CD14-positive monocyte (primary cell): ENCODE measurements at regions not wholly inside any gene's neighbourhood (a gene's known extent, or its start where the extent isn't known, plus 50 kb on each side); places are given as distances from the start of the nearest gene placed in this dataset.

Source experiments
- DNase-seq, 3 donors: peaks; one replicate each; pipeline ENCODE4 v3.0.0-alpha.2; 2011 to 2022
- H2AFZ ChIP-seq: 2 replicates; pipeline ENCODE4 v1.6.0; 2012; ENCODE audit warnings: mild to moderate bottlenecking, low read depth, low read length, inconsistent platforms; ENCODE audit not compliant: insufficient read depth, poor library complexity, severe bottlenecking
- H3K27ac ChIP-seq, 2 donors: 1 replicate in 1 of 2; 2 replicates in 1 of 2; pipeline ENCODE4 v1.5.1; 2012 to 2013; ENCODE audit warnings: low read length in 2 of 2, control low read depth in 1 of 2, inconsistent platforms in 1 of 2, low read depth in 1 of 2, mild to moderate bottlenecking in 1 of 2
- H3K27me3 ChIP-seq, 2 donors: one replicate each; pipeline versions ENCODE4 v1.6.0 to v1.6.1; 2011 to 2013; ENCODE audit warnings: low read length in 2 of 2; ENCODE audit not compliant: control insufficient read depth in 2 of 2, insufficient read depth in 2 of 2
- H3K36me3 ChIP-seq, 2 donors: replicated peaks in 1 of 2; 1 replicate in 1 of 2; 2 replicates in 1 of 2; pipeline versions ENCODE4 v1.5.1 to v1.6.1; 2012 to 2013; ENCODE audit warnings: low read length in 2 of 2, control low read depth in 1 of 2, inconsistent platforms in 1 of 2, mild to moderate bottlenecking in 1 of 2; ENCODE audit not compliant: insufficient read depth in 2 of 2, control insufficient read depth in 1 of 2
- H3K4me1 ChIP-seq, 2 donors: 1 replicate in 1 of 2; 2 replicates in 1 of 2; pipeline versions ENCODE4 v1.5.1 to v1.6.1; 2012 to 2013; ENCODE audit warnings: low read length in 2 of 2, control low read depth in 1 of 2, inconsistent platforms in 1 of 2, mild to moderate bottlenecking in 1 of 2, moderate library complexity in 1 of 2; ENCODE audit not compliant: insufficient read depth in 2 of 2, control insufficient read depth in 1 of 2
- H3K4me2 ChIP-seq: replicated peaks from 2 replicates; pipeline ENCODE3; 2012; ENCODE audit warnings: low read length, moderate library complexity, mild to moderate bottlenecking; ENCODE audit not compliant: poor library complexity, severe bottlenecking; ENCODE audit errors: extremely low read depth
- H3K4me3 ChIP-seq, 3 experiments: fragments of 200-600 bp in 1 of 3; sonication (generic) in 1 of 3; replicated peaks in 1 of 3; 1 replicate in 2 of 3; 2 replicates in 1 of 3; pipeline ENCODE4 v1.5.1; 2011 to 2013; ENCODE audit warnings: low read length in 3 of 3, mild to moderate bottlenecking in 3 of 3, control low read depth in 2 of 3, low read depth in 2 of 3, inconsistent platforms in 1 of 3, moderate library complexity in 1 of 3
- H3K79me2 ChIP-seq: 2 replicates; pipeline ENCODE4 v1.6.0; 2012; ENCODE audit warnings: mild to moderate bottlenecking, control low read depth, inconsistent platforms, low read length, moderate library complexity; ENCODE audit not compliant: insufficient read depth
- H3K9ac ChIP-seq: 2 replicates; pipeline ENCODE4 v1.6.0; 2017; ENCODE audit warnings: low read length, mild to moderate bottlenecking; ENCODE audit not compliant: insufficient read depth, poor library complexity, severe bottlenecking
- H3K9me3 ChIP-seq, 2 donors: replicated peaks in 1 of 2; 1 replicate in 1 of 2; 2 replicates in 1 of 2; pipeline versions ENCODE4 v1.5.1 to v1.6.1; 2012 to 2013; ENCODE audit warnings: low read length in 2 of 2, control low read depth in 1 of 2; ENCODE audit not compliant: control insufficient read depth in 1 of 2, insufficient read depth in 1 of 2
- H4K20me1 ChIP-seq: 2 replicates; pipeline ENCODE4 v1.6.0; 2012; ENCODE audit warnings: mild to moderate bottlenecking, low read length, control low read depth, moderate library complexity; ENCODE audit not compliant: insufficient read depth
- H3K27ac Mint-ChIP-seq, 7 donors: one replicate each; pipeline ENCODE4 v1.8.0; 2020; ENCODE audit warnings: mild to moderate bottlenecking in 7 of 7, mixed read lengths in 7 of 7, moderate library complexity in 6 of 7, inconsistent platforms in 2 of 7
- H3K27me3 Mint-ChIP-seq, 3 donors: one replicate each; pipeline ENCODE4 v1.8.0; 2021 to 2022; ENCODE audit warnings: low read depth in 3 of 3, mild to moderate bottlenecking in 3 of 3, mixed read lengths in 3 of 3, moderate library complexity in 3 of 3, inconsistent platforms in 1 of 3
- H3K36me3 Mint-ChIP-seq, 2 donors: one replicate each; pipeline ENCODE4 v1.8.0; 2020; ENCODE audit warnings: mixed read lengths in 2 of 2, inconsistent platforms in 1 of 2, mild to moderate bottlenecking in 1 of 2
- H3K4me1 Mint-ChIP-seq: one replicate; pipeline ENCODE4 v1.8.0; 2020; ENCODE audit warnings: mild to moderate bottlenecking, mixed read lengths
- H3K4me3 Mint-ChIP-seq, 2 donors: one replicate each; pipeline ENCODE4 v1.8.0; 2020; ENCODE audit warnings: mild to moderate bottlenecking in 2 of 2, mixed read lengths in 2 of 2, moderate library complexity in 1 of 2
- H3K9me3 Mint-ChIP-seq, 7 donors: one replicate each; pipeline ENCODE4 v1.8.0; 2020 to 2022; ENCODE audit warnings: mixed read lengths in 7 of 7, mild to moderate bottlenecking in 6 of 7, moderate library complexity in 6 of 7, inconsistent platforms in 2 of 7
- CTCF ChIP-seq: fragments of 200-600 bp; IDR thresholded peaks from one replicate; pipeline ENCODE4 v1.8.0; 2022; ENCODE audit warnings: antibody characterized with exemption, mild to moderate bottlenecking
- WGBS: methylation state at CpG from one replicate; pipeline ENCODE4 v1.1.5; 2013; ENCODE audit warnings: missing lambda C conversion rate; ENCODE audit not compliant: insufficient coverage; 5-methylcytosine and 5-hydroxymethylcytosine counted together
- intact Hi-C, 2 donors: fragments of 100-400 bp; cut with micrococcal nuclease; formaldehyde crosslinking; loops; one replicate each; pipeline versions ENCODE4 v1.15.0 to v1.15.1; 2023

GRCh38 chr12:93231938-93232337 lies 145.8 kb upstream of the NUDT4 start:
- Histone ChIP-seq H3K4me1 (peaks cover 15 to 23% of the 10 kb centered on the region in 2 donors), H3K36me3 (no peaks in the 10 kb centered on the region), H3K4me2 (no peak overlapping the region), H3K27me3 (no peaks in the 10 kb centered on the region), H4K20me1 (no peaks in the 10 kb centered on the region), H3K9me3 (no peaks in the 10 kb centered on the region), H2AFZ (no peak overlapping the region), H3K4me3 (no peak overlapping the region), H3K79me2 (no peaks in the 10 kb centered on the region), H3K9ac (no peak overlapping the region), H3K27ac (no peak overlapping the region)
- Mint-ChIP-seq H3K4me1 (peaks cover 23% of the 10 kb centered on the region), H3K4me3 (no peak overlapping the region), H3K27ac (peak overlapping the region in 1 of 7 donors; percentile 12), H3K27me3 (no peaks in the 10 kb centered on the region), H3K9me3 (peaks cover 0 to 3% (median 2%) of the 10 kb centered on the region in 7 donors), H3K36me3 (no peaks in the 10 kb centered on the region)
- DNase-seq: no peak
- 90% methylated on average over 2 of the region's 6 CpGs for WGBS
- TF ChIP-seq CTCF: no peak
- intact Hi-C loops: no loop called here

GRCh38 chr12:93234641-93235040 lies 143.1 kb upstream of the NUDT4 start:
- H3K36me3 Mint-ChIP-seq: peaks cover 0 to 2% of the 10 kb centered on the region in 2 donors
- Histone ChIP-seq H3K9ac (no peak overlapping the region), H3K79me2 (no peaks in the 10 kb centered on the region), H3K27ac (no peak overlapping the region), H3K27me3 (no peaks in the 10 kb centered on the region), H3K4me2 (no peak overlapping the region), H2AFZ (no peak overlapping the region), H3K4me3 (no peak overlapping the region), H3K4me1 (peaks cover 28 to 36% of the 10 kb centered on the region in 2 donors), H3K9me3 (peaks cover 3 to 9% of the 10 kb centered on the region in 2 donors), H4K20me1 (no peaks in the 10 kb centered on the region), H3K36me3 (no peaks in the 10 kb centered on the region)
- peak overlapping the region in 2 of 7 donors; percentile 42 to 48 for H3K27ac Mint-ChIP-seq
- H3K27me3 Mint-ChIP-seq: no peaks in the 10 kb centered on the region
- 33% methylated on average over 1 of the region's 1 CpG for WGBS
- intact Hi-C loops: no loop called here
- H3K4me3 Mint-ChIP-seq: no peak overlapping the region
- peaks cover 6 to 18% (median 8%) of the 10 kb centered on the region in 7 donors for H3K9me3 Mint-ChIP-seq
- no peak for DNase-seq
- peaks cover 38% of the 10 kb centered on the region for H3K4me1 Mint-ChIP-seq
- TF ChIP-seq CTCF: no peak
